Heart left ventricle (tissue), 16 donors: ENCODE measurements at regions not wholly inside any gene's neighbourhood (a gene's known extent, or its start where the extent isn't known, plus 50 kb on each side); places are given as distances from the start of the nearest gene placed in this dataset.

Experiments used
- ATAC-seq, 4 donors: fragments of 200-7000 bp; cut with Tn5 transposase; one replicate each; pipeline ENCODE4 v1.9.1; 2020 to 2022; ENCODE audit warnings: moderate library complexity in 4 of 4, mild to moderate bottlenecking in 3 of 4, moderate number of reproducible peaks in 1 of 4
- DNase-seq, 5 donors: peaks; one replicate each; pipeline ENCODE4 v3.0.0-alpha.2; 2020
- H3K27ac ChIP-seq, 12 donors: fragments of 200-600 bp; sonication (generic) in 4 of 12; one replicate each; pipeline versions ENCODE4 v1.5.0 to v1.8.0; 2016 to 2022; ENCODE audit warnings: mild to moderate bottlenecking in 2 of 12
- H3K27me3 ChIP-seq, 9 donors: fragments of 200-600 bp; sonication (generic) in 2 of 9; one replicate each; pipeline versions ENCODE4 v1.5.1 to v1.8.0; 2016 to 2022; ENCODE audit warnings: mild to moderate bottlenecking in 3 of 9
- H3K36me3 ChIP-seq, 9 donors: fragments of 200-600 bp; sonication (generic) in 2 of 9; one replicate each; pipeline versions ENCODE4 v1.5.0 to v1.8.0; 2018 to 2022; ENCODE audit warnings: mild to moderate bottlenecking in 2 of 9
- H3K4me1 ChIP-seq, 12 donors: fragments of 200-600 bp; sonication (generic) in 4 of 12; one replicate each; pipeline versions ENCODE4 v1.5.0 to v1.8.0; 2016 to 2022; ENCODE audit warnings: mild to moderate bottlenecking in 3 of 12
- H3K4me3 ChIP-seq, 12 donors: fragments of 200-600 bp; sonication (generic) in 4 of 12; one replicate each; pipeline versions ENCODE4 v1.5.0 to v1.8.0; 2017 to 2022; ENCODE audit warnings: mild to moderate bottlenecking in 9 of 12, moderate library complexity in 4 of 12
- H3K9me3 ChIP-seq, 12 donors: fragments of 200-600 bp; sonication (generic) in 4 of 12; one replicate each; pipeline versions ENCODE4 v1.5.0 to v1.8.0; 2016 to 2022; ENCODE audit warnings: mild to moderate bottlenecking in 1 of 12
- POLR2A ChIP-seq, 2 donors: fragments of 450-650 bp; IDR thresholded peaks; one replicate each; pipeline ENCODE4 v1.6.1; 2017; ENCODE audit warnings: antibody characterized with exemption in 2 of 2, mild to moderate bottlenecking in 2 of 2, moderate library complexity in 2 of 2
- WGBS, 4 donors: extraction: QIAGEN DNeasy Blood & Tissue Kit in 2 of 4; methylation state at CpG; one replicate each; pipeline versions ENCODE4 v1.1.5 to v1.1.7; 2013 to 2018; 5-methylcytosine and 5-hydroxymethylcytosine counted together
- intact Hi-C, 10 donors: fragments of 100-400 bp; cut with DNase I; formaldehyde crosslinking; loops; one replicate each; pipeline versions ENCODE4 v1.11.1 to v1.14.2; 2022
- TF ChIP-seq, protein P1 (sequence below), 12 donors: fragments of 200-600 bp; sonication (generic) in 4 of 12; IDR thresholded peaks; one replicate each; pipeline versions ENCODE4 v1.5.0 to v1.8.0; 2018 to 2022; ENCODE audit warnings: antibody characterized with exemption in 12 of 12, mild to moderate bottlenecking in 5 of 12
- donor health status: ischemic (EF 13 %, LVEDD 7.1; RV severe dilation, severe dysfunction).
- donor health status: healthy with polysubstance abuse.
- donor health status: DM: no; HTN: yes; CAD: no.
- donor health status: DM: no; HTN: no; CAD: no.
- donor health status: ischemic (EF 25% LVEDD 6.9; RV normal size, moderate dysfunction).
- donor health status: ischemic (EF 25% LVEDD 5.7; RV mildly dilated, moderate dysfunction).
- donor health status: healthy.
- donor health status: DM: yes; HTN: yes; CAD: no.
- donor health status: ischemic (EF 35%, LVEDD 5.7; RV mildly dilated, moderate dysfunction).
- donor health status: nonischemic (EF 11% LVEDD 7.7; RV severe dilation, severe dysfunction).
- donor health status: DM: yes; HTN: yes; CAD: no.
- donor health status: PGD.
- donor health status: ischemic (EF 29% LVEDD 5.4; RV normal size, mild dysfunction).
- donor health status: nonischemic (EF 23%, LVEDD 6.1; RV moderate dilation, normal function).

GRCh38 chr7:25552998-25553397 lies 324.7 kb upstream of the NPVF start:
- peaks cover 0 to 7% (median 0%) of the 10 kb centered on the region in 12 donors for H3K4me1 ChIP-seq
- H3K4me3 ChIP-seq = no peak overlapping the region
- no peak for TF ChIP-seq POLR2A (IDR thresholded peaks at IDR 0.05)
- TF ChIP-seq, protein P1, sequence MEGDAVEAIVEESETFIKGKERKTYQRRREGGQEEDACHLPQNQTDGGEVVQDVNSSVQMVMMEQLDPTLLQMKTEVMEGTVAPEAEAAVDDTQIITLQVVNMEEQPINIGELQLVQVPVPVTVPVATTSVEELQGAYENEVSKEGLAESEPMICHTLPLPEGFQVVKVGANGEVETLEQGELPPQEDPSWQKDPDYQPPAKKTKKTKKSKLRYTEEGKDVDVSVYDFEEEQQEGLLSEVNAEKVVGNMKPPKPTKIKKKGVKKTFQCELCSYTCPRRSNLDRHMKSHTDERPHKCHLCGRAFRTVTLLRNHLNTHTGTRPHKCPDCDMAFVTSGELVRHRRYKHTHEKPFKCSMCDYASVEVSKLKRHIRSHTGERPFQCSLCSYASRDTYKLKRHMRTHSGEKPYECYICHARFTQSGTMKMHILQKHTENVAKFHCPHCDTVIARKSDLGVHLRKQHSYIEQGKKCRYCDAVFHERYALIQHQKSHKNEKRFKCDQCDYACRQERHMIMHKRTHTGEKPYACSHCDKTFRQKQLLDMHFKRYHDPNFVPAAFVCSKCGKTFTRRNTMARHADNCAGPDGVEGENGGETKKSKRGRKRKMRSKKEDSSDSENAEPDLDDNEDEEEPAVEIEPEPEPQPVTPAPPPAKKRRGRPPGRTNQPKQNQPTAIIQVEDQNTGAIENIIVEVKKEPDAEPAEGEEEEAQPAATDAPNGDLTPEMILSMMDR (IDR thresholded peaks at IDR 0.05) = no peak
- DNase-seq = no peak
- no peaks in the 10 kb centered on the region for H3K9me3 ChIP-seq
- 67 to 76% (median 72%) methylated on average over 3 of the region's 3 CpGs for WGBS, 4 donors
- intact Hi-C loops = no loop called here
- no peaks in the 10 kb centered on the region for H3K36me3 ChIP-seq
- H3K27me3 ChIP-seq = peaks cover 0 to 5% (median 0%) of the 10 kb centered on the region in 9 donors
- no peak overlapping the region for H3K27ac ChIP-seq
- no peak for ATAC-seq

DNA sequence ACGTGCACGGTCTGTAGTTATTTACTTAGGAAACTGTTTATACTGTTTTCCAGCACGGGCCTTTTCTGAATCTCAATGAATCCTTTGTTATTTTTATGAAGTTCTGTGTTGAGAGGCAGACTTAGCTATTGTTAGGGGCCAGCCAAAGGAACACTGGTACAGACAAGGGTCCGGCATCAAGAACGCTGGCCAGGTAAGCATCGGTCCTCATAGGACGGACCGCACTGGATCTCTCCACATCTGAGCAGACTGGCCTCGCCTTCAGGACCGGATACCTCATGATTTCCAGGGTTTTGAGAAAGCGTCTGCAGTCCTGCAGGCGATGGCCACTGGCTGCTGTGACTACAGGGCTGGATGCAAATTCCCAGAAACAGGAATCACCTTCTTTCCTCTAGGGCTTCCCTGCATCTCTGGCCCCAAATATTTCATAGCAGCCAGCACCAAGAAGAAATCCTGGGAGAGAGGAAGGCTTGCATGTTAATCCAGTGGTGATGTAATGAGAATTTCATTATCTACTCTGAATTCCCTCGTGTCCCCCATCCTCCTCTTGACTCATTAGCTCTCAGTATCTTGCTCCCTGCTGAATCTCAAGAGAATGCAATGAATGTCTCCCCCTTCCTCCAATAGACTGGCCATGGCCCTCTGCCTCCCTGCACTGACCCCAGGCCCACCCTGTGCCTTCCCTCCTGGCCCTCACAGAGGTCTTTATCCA lies 325.4 kb upstream of the NPVF start:
- TF ChIP-seq, protein P1 (IDR thresholded peaks at IDR 0.05) = no peak
- no peak for TF ChIP-seq POLR2A (IDR thresholded peaks at IDR 0.05)
- 68 to 77% (median 72%) methylated on average over 13 of the region's 13 CpGs for WGBS, 4 donors
- intact Hi-C loops = no loop called here
- ATAC-seq (no peak), DNase-seq (no peak)
- Histone ChIP-seq H3K4me3 (no peak overlapping the region), H3K36me3 (no peaks in the 10 kb centered on the region), H3K27me3 (peaks cover 0 to 5% (median 0%) of the 10 kb centered on the region in 9 donors), H3K9me3 (peaks cover 0 to 4% (median 0%) of the 10 kb centered on the region in 12 donors), H3K27ac (no peak overlapping the region), H3K4me1 (peaks cover 0 to 7% (median 0%) of the 10 kb centered on the region in 12 donors)

GRCh38 chr7:25557379-25557917 lies 329.2 kb upstream of the NPVF start:
- Histone ChIP-seq H3K27ac (no peak overlapping the region), H3K9me3 (peaks cover 0 to 6% (median 0%) of the 10 kb centered on the region in 12 donors), H3K36me3 (no peaks in the 10 kb centered on the region), H3K27me3 (no peaks in the 10 kb centered on the region), H3K4me1 (peaks cover 0 to 7% (median 0%) of the 10 kb centered on the region in 12 donors), H3K4me3 (no peak overlapping the region)
- DNase-seq (no peak), ATAC-seq (no peak)
- no peak for TF ChIP-seq POLR2A (IDR thresholded peaks at IDR 0.05)
- TF ChIP-seq, protein P1 (IDR thresholded peaks at IDR 0.05) = no peak
- intact Hi-C loops = no loop called here
- WGBS, 4 donors = 63 to 72% (median 68%) methylated on average over 8 of the region's 8 CpGs

- 53 to 61% (median 59%) methylated on average over 4 of the region's 4 CpGs for WGBS, 4 donors
- Histone ChIP-seq H3K4me1 (peaks cover 0 to 5% (median 0%) of the 10 kb centered on the region in 12 donors), H3K36me3 (no peaks in the 10 kb centered on the region), H3K4me3 (no peak overlapping the region), H3K27me3 (no peaks in the 10 kb centered on the region), H3K9me3 (peaks cover 0 to 6% (median 0%) of the 10 kb centered on the region in 12 donors), H3K27ac (no peak overlapping the region)
- DNase-seq (no peak), ATAC-seq (no peak)
- intact Hi-C loops = no loop called here
- TF ChIP-seq POLR2A (IDR thresholded peaks at IDR 0.05) = no peak
- TF ChIP-seq, protein P1 (IDR thresholded peaks at IDR 0.05) = no peak
These were observed 329.6 kb upstream of the NPVF start for GRCh38 chr7:25557930-25558329.
